B cell (primary cell): ENCODE measurements at regions not wholly inside any gene's neighbourhood (a gene's known extent, or its start where the extent isn't known, plus 50 kb on each side); places are given as distances from the start of the nearest gene placed in this dataset.

Source experiments
- CTCF ChIP-seq: fragments of 200-600 bp; IDR thresholded peaks from one replicate; pipeline ENCODE4 v1.8.0; 2022; ENCODE audit warnings: antibody characterized with exemption, mild to moderate bottlenecking
- EZH2 ChIP-seq: IDR thresholded peaks from 2 replicates; pipeline ENCODE4 v1.6.1; 2012; ENCODE audit warnings: borderline replicate concordance, low read depth, mild to moderate bottlenecking, moderate library complexity, low read length; ENCODE audit not compliant: insufficient read depth, poor library complexity, severe bottlenecking

GRCh38 chr15:97030251-97030650 lies 699.8 kb downstream of the NR2F2 start:
- no peak for TF ChIP-seq CTCF
- no peak for TF ChIP-seq EZH2
